ENCODE measurements at regions not wholly inside any gene's neighbourhood (a gene's known extent, or its start where the extent isn't known, plus 50 kb on each side); places are given as distances from the start of the nearest gene placed in this dataset.

DNA sequence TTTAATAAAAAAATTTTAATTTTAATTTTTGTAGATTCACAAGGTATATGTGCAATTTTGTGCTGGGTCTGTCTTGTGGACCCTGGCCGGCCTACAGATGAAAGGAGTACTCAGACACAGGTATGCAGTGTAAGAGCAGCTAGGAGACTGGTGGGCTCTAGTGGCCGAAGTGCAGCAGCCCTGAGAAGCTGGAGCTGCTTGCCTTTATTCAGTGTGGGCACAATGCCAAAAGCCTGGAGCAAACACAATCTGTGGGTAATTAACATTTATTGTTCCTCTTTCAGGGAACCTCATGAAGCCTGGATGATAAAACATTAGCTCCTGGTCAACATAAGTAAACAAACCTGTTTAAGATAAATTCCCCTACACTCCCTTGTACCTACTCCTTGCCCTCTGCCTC, 135.7 kb upstream of the SEL1L start:
- Histone ChIP-seq H3K4me3 (ENCODE audit: low read depth, low read length) (no peak overlapping the region), H3K9me3 (ENCODE audit: control insufficient read depth, insufficient read depth, low read length) (peaks cover 20% of the 10 kb centered on the region), H3K27ac (ENCODE audit: low read depth, low read length) (no peak overlapping the region), H3K27me3 (ENCODE audit: control insufficient read depth, insufficient read depth, low read length) (no peaks in the 10 kb centered on the region)
- no peak for DNase-seq (ENCODE audit: low read depth, low spot score)
- ChIA-PET CTCF (no interaction called here), POLR2A (no interaction called here)
- TF ChIP-seq CTCF (IDR thresholded peaks at IDR 0.05; ENCODE audit: low read depth, low read length), result no peak

- no peak for DNase-seq (ENCODE audit: low read depth, low spot score)
- Histone ChIP-seq H3K27me3 (ENCODE audit: control insufficient read depth, insufficient read depth, low read length) (no peaks in the 10 kb centered on the region), H3K27ac (ENCODE audit: low read depth, low read length) (no peak overlapping the region), H3K9me3 (ENCODE audit: control insufficient read depth, insufficient read depth, low read length) (peaks cover 15% of the 10 kb centered on the region), H3K4me3 (ENCODE audit: low read depth, low read length) (no peak overlapping the region)
- no peak for TF ChIP-seq CTCF (IDR thresholded peaks at IDR 0.05; ENCODE audit: low read depth, low read length)
- ChIA-PET POLR2A (no interaction called here), CTCF (no interaction called here)
Measured at GRCh38 chr14:81673930-81674329, 140.3 kb upstream of the SEL1L start.

DNA sequence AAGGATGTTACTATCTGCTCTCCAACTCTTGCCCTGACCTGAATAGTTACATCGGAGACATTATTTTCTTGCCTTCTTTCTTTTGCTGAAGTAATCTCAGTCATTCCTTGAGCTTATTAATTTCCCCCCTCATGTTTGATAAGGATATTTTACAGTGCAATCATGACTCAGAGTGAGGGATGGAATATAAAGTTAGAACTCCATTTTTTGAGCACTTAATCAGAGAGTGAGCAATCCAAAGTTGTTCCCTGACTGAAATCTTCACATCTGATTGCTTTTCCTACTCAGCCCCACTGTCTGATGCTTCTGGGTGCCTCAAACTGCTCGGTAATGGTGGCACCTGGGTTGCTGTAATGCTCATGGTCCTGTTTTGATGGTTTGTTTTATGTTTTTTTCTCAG, 142.7 kb upstream of the SEL1L start:
- ChIA-PET CTCF (no interaction called here), POLR2A (no interaction called here)
- no peak overlapping the region for H3K27ac ChIP-seq (ENCODE audit: low read depth, low read length)
- no peak for DNase-seq (ENCODE audit: low read depth, low spot score)
- peaks cover 22% of the 10 kb centered on the region for H3K9me3 ChIP-seq (ENCODE audit: control insufficient read depth, insufficient read depth, low read length)
- no peaks in the 10 kb centered on the region for H3K27me3 ChIP-seq (ENCODE audit: control insufficient read depth, insufficient read depth, low read length)
- H3K4me3 ChIP-seq (ENCODE audit: low read depth, low read length), result no peak overlapping the region
- no peak for TF ChIP-seq CTCF (IDR thresholded peaks at IDR 0.05; ENCODE audit: low read depth, low read length)

DNA sequence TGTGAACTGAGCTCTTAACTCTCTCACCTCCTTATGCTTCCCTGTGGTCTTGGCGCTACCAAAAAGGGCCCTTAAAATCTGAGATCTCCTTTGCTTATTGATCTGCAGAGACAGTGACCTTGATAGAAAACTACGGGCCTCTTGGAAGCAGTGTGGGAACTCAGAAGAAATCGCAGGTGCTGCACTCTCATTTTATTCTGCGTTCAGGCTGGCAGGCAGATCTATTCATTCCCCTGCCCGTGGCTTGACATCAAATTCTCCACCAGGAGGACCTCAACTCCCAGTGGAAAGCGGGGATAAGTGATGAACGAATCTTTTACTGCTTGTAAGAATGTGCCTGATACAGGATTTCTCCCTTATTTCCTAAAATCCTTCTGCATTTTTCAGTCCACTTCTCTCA, 143.2 kb upstream of the SEL1L start:
- ChIA-PET CTCF (no interaction called here), POLR2A (no interaction called here)
- no peak overlapping the region for H3K27ac ChIP-seq (ENCODE audit: low read depth, low read length)
- no peak overlapping the region for H3K4me3 ChIP-seq (ENCODE audit: low read depth, low read length)
- H3K27me3 ChIP-seq (ENCODE audit: control insufficient read depth, insufficient read depth, low read length), result no peaks in the 10 kb centered on the region
- H3K9me3 ChIP-seq (ENCODE audit: control insufficient read depth, insufficient read depth, low read length), result peaks cover 22% of the 10 kb centered on the region
- DNase-seq (ENCODE audit: low read depth, low spot score), result no peak
- TF ChIP-seq CTCF (IDR thresholded peaks at IDR 0.05; ENCODE audit: low read depth, low read length), result no peak

GRCh38 chr14:81677736-81678135, 144.1 kb upstream of the SEL1L start:
- H3K27me3 ChIP-seq (ENCODE audit: control insufficient read depth, insufficient read depth, low read length), result no peaks in the 10 kb centered on the region
- ChIA-PET POLR2A (no interaction called here), CTCF (no interaction called here)

More at GRCh38 chr14:81677736-81678135, 144.1 kb upstream of the SEL1L start:
- Histone ChIP-seq H3K4me3 (ENCODE audit: low read depth, low read length) (no peak overlapping the region), H3K27ac (ENCODE audit: low read depth, low read length) (no peak overlapping the region), H3K9me3 (ENCODE audit: control insufficient read depth, insufficient read depth, low read length) (peaks cover 22% of the 10 kb centered on the region)
- no peak for TF ChIP-seq CTCF (IDR thresholded peaks at IDR 0.05; ENCODE audit: low read depth, low read length)
- DNase-seq (ENCODE audit: low read depth, low spot score), result no peak
